ENCODE measurements at regions not wholly inside any gene's neighbourhood (a gene's known extent, or its start where the extent isn't known, plus 50 kb on each side); places are given as distances from the start of the nearest gene placed in this dataset.

DNA sequence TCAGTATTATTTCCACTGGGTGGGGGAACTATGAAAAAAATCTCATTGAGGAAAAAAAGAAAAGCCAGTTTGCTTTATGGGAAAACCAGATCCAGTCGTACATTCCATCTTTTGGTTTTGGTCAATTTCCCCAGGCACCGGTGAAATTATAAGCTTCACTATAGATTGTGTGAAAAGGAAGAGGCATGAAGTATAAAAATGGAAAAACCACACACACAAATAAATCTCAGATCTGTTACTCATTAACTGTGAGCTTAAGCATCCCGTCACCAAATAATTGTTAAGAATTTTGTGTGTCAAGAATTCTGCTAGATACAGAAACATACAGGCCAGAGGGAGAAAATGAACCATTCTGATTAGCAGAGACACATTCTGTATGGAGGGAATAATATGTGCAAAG lies 405.5 kb upstream of the CELF2 start:
- no peak overlapping the region for H3K4me3 ChIP-seq (replicated peaks; ENCODE audit: low read depth, low read length)
- no peak for DNase-seq (ENCODE audit: low read depth)
- TF ChIP-seq, protein P1, sequence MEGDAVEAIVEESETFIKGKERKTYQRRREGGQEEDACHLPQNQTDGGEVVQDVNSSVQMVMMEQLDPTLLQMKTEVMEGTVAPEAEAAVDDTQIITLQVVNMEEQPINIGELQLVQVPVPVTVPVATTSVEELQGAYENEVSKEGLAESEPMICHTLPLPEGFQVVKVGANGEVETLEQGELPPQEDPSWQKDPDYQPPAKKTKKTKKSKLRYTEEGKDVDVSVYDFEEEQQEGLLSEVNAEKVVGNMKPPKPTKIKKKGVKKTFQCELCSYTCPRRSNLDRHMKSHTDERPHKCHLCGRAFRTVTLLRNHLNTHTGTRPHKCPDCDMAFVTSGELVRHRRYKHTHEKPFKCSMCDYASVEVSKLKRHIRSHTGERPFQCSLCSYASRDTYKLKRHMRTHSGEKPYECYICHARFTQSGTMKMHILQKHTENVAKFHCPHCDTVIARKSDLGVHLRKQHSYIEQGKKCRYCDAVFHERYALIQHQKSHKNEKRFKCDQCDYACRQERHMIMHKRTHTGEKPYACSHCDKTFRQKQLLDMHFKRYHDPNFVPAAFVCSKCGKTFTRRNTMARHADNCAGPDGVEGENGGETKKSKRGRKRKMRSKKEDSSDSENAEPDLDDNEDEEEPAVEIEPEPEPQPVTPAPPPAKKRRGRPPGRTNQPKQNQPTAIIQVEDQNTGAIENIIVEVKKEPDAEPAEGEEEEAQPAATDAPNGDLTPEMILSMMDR (IDR thresholded peaks at IDR 0.05; ENCODE audit: low read length, missing control alignments) = no peak

DNA sequence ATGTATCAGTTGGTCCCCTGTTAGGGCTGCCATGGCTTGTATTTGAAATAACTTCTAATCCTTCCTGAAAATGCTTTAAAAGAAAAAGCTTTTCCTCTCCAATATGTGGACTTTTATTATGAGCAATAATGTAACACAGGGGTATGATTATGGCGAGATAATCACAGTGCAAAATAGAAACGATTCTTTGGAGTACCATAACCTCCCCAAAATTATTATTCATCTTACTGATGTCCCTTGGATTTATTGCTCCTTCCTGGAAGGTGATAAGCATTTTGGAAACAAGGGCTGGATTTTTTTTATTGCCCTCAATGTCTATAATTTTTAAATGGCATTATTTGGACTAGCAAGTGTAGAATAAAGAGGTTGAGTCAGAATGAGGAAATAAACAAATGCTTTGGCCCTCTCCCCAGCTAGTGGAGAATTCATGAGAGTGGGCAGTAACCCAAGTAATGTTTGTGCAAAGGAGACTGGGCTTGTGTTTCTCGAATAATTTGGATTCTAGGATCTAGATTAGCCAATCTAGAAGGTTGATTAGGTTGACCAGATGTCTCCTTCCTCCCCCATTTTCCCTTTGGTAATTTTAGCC lies 403.9 kb upstream of the CELF2 start:
- H3K4me3 ChIP-seq (replicated peaks; ENCODE audit: low read depth, low read length) = no peak overlapping the region
- DNase-seq (ENCODE audit: low read depth) = peak; percentile 29
- TF ChIP-seq, protein P1 (IDR thresholded peaks at IDR 0.05; ENCODE audit: low read length, missing control alignments) = no peak

DNA sequence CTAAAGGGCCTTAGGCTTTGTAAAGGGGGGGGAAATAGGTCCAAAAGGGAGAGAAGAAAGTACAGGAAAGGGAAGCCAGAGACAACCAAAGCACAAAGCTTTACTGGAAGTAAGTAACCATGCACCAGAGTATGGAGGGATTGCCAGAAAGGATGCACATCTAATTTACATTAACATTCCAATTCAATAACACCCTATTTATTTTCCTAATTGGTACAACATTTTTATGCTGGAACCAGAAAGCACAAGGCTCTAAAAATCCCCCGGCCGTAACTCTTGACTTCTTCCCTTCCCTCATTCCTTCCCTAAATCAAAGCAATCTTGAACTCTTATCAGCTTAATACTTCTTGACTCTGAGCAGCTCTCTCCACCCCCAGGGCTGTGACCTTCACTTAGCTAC lies 400.0 kb upstream of the CELF2 start:
- no peak overlapping the region for H3K4me3 ChIP-seq (replicated peaks; ENCODE audit: low read depth, low read length)
- DNase-seq (ENCODE audit: low read depth) = no peak
- TF ChIP-seq, protein P1 (IDR thresholded peaks at IDR 0.05; ENCODE audit: low read length, missing control alignments) = no peak

DNA sequence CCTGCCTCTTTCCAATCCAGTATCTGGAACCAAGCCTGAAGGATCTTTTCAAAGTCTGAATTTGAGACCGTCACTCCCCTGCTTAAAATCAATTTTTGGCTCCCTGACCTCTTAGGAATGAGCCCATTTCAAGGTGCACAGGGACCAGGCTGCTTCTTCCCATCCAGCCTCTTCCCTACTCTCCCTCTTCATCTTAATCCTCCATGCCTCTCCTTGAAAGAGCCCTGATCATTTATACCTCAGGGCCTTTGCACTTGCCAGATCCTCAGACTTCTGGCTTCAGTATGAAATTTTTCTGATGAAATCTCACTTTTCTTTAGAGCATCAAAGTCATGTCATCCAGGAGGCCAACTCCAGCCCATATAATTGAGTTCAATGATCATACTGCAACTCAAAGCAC lies 399.5 kb upstream of the CELF2 start:
- no peak for DNase-seq (ENCODE audit: low read depth)
- H3K4me3 ChIP-seq (replicated peaks; ENCODE audit: low read depth, low read length) = no peak overlapping the region
- TF ChIP-seq, protein P1 (IDR thresholded peaks at IDR 0.05; ENCODE audit: low read length, missing control alignments) = no peak

DNA sequence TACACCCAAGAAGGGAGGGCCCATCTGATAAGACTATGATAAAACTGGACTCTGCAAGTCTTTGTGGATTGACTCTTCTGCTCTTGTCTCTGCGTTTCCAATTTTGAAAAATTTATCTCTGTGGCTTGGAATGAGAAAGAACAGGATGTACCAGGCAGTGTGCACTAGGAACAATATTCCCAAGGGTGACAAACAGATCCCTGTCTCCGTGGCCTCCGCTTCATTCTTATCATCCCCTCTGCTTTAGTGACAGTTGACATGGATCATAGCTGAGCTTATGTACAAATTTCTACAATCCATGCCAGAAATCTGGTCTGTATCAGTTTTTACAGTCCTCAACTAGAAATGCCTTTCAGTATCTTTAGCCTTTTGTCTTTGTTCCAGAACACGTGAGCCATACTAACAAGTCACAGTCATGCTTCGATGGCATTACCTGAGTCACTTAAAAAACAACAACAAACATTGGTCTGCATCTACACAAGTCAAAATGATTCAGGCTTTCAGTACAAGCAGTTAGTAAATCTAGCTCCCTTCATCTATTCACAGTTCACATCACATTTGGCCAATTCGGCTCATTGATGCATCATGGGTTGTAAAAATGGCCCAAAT lies 393.6 kb upstream of the CELF2 start:
- TF ChIP-seq, protein P1 (IDR thresholded peaks at IDR 0.05; ENCODE audit: low read length, missing control alignments) = no peak
- no peak overlapping the region for H3K4me3 ChIP-seq (replicated peaks; ENCODE audit: low read depth, low read length)
- peak; percentile 17 for DNase-seq (ENCODE audit: low read depth)

DNA sequence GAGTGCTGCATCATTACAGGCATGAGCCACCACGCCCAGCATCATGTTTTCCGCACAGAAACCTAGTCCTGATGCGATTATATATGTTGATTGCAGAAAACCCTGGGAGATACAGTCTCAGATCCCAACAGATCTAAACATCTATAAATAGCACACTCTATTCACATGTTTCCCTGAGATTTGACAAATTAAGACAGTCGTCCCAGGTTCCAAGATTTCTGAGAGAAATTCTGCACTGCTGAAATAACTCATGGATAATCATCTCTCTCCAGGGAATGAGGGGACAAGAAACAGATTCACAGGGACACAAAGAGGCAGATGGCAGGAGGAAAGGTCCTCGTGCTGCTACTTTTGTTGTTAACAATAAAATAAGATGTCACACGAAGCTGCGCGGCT lies 393.1 kb upstream of the CELF2 start:
- TF ChIP-seq, protein P1 (IDR thresholded peaks at IDR 0.05; ENCODE audit: low read length, missing control alignments) = no peak
- no peak overlapping the region for H3K4me3 ChIP-seq (replicated peaks; ENCODE audit: low read depth, low read length)

DNA sequence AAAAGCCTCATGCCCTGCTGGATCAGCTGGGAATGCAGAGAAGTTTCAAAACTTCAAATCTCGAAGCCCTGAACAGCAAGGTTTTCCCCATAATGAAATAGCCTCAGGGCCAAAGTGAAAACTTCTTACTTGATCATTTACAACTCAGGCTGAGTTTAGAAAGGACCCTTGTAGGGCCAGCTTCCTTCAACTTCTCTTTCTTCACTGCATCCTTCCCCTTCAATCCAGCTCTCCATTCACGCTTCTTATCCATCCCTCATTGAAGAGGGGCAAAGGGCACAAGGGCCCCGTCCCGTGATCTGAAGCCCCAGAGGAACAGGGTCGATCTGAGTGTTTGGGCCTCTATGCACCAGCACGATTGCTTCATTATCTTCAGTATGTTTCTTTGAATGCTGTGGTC lies 392.2 kb upstream of the CELF2 start:
- TF ChIP-seq, protein P1 (IDR thresholded peaks at IDR 0.05; ENCODE audit: low read length, missing control alignments) = no peak

More for the DNA sequence above, 393.1 kb upstream of the CELF2 start:
- no peak for DNase-seq (ENCODE audit: low read depth)

More for the DNA sequence above, 392.2 kb upstream of the CELF2 start:
- H3K4me3 ChIP-seq (replicated peaks; ENCODE audit: low read depth, low read length) = no peak overlapping the region
- no peak for DNase-seq (ENCODE audit: low read depth)
